ENCODE measurements at regions not wholly inside any gene's neighbourhood (a gene's known extent, or its start where the extent isn't known, plus 50 kb on each side); places are given as distances from the start of the nearest gene placed in this dataset.

- DNase-seq (ENCODE audit: low read depth), result no peak
These were observed 393.3 kb downstream of the PLK2 start for GRCh38 chr5:58066557-58066956.

GRCh38 chr5:58066076-58066475 lies 393.8 kb downstream of the PLK2 start:
- DNase-seq (ENCODE audit: low read depth), result no peak

GRCh38 chr5:58064801-58065200 lies 395.1 kb downstream of the PLK2 start:
- DNase-seq (ENCODE audit: low read depth), result no peak

- peak; percentile 89 for DNase-seq (ENCODE audit: low read depth)
These were observed 398.9 kb downstream of the PLK2 start for GRCh38 chr5:58060996-58061395.

- no peak for DNase-seq (ENCODE audit: low read depth)
These were observed 402.6 kb downstream of the PLK2 start for GRCh38 chr5:58057324-58057723.

- peak; percentile 40 for DNase-seq (ENCODE audit: low read depth)
These were observed 403.3 kb downstream of the PLK2 start for GRCh38 chr5:58056546-58056945.

GRCh38 chr5:58054018-58054417 lies 405.9 kb downstream of the PLK2 start:
- no peak for DNase-seq (ENCODE audit: low read depth)

- DNase-seq (ENCODE audit: low read depth), result no peak
These were observed 410.9 kb downstream of the PLK2 start for GRCh38 chr5:58048954-58049353.

- no peak for DNase-seq (ENCODE audit: low read depth)
These were observed 411.5 kb downstream of the PLK2 start for GRCh38 chr5:58048185-58048925.

GRCh38 chr5:58046371-58046770 lies 413.5 kb downstream of the PLK2 start:
- no peak for DNase-seq (ENCODE audit: low read depth)

GRCh38 chr5:58044166-58044565 lies 415.7 kb downstream of the PLK2 start:
- no peak for DNase-seq (ENCODE audit: low read depth)

- peak; percentile 75 for DNase-seq (ENCODE audit: low read depth)
These were observed 416.6 kb downstream of the PLK2 start for GRCh38 chr5:58043032-58043945.

GRCh38 chr5:58041884-58042283 lies 418.0 kb downstream of the PLK2 start:
- no peak for DNase-seq (ENCODE audit: low read depth)

- peak; percentile 22 for DNase-seq (ENCODE audit: low read depth)
These were observed 419.0 kb downstream of the PLK2 start for GRCh38 chr5:58040846-58041245.

GRCh38 chr5:58040044-58040443 lies 419.8 kb downstream of the PLK2 start:
- DNase-seq (ENCODE audit: low read depth), result no peak

GRCh38 chr5:58037899-58038298 lies 422.0 kb downstream of the PLK2 start:
- no peak for DNase-seq (ENCODE audit: low read depth)

GRCh38 chr5:58025809-58026208 lies 434.1 kb downstream of the PLK2 start:
- no peak for DNase-seq (ENCODE audit: low read depth)

- no peak for DNase-seq (ENCODE audit: low read depth)
These were observed 435.7 kb downstream of the PLK2 start for GRCh38 chr5:58024151-58024550.

- peak; percentile 75 for DNase-seq (ENCODE audit: low read depth)
These were observed 437.8 kb downstream of the PLK2 start for GRCh38 chr5:58022055-58022454.

- no peak for DNase-seq (ENCODE audit: low read depth)
These were observed 438.4 kb downstream of the PLK2 start for GRCh38 chr5:58021466-58021865.

GRCh38 chr5:58019614-58020013 lies 440.3 kb downstream of the PLK2 start:
- no peak for DNase-seq (ENCODE audit: low read depth)

- DNase-seq (ENCODE audit: low read depth), result no peak
These were observed 441.9 kb downstream of the PLK2 start for GRCh38 chr5:58018016-58018415.

- no peak for DNase-seq (ENCODE audit: low read depth)
These were observed 443.0 kb downstream of the PLK2 start for GRCh38 chr5:58016877-58017276.
